HG03439 (cell line): ENCODE measurements at regions not wholly inside any gene's neighbourhood (a gene's known extent, or its start where the extent isn't known, plus 50 kb on each side); places are given as distances from the start of the nearest gene placed in this dataset.
"Not testable (repeated sequence)": the region's sequence is repeated elsewhere in the genome, so short reads cannot be mapped to it uniquely, and the experiment has no call there.

ENCODE experiments used
- ATAC-seq: cut with Tn5 transposase; IDR thresholded peaks from one replicate; pipeline ENCODE4 v1.9.1; 2021; ENCODE audit warnings: mild to moderate bottlenecking, moderate library complexity; ENCODE audit not compliant: unreplicated experiment

GRCh38 chr7:25580141-25580540 is 351.9 kb upstream of the NPVF start:
- ATAC-seq, result no peak

GRCh38 chr7:25583621-25584020 is 355.3 kb upstream of the NPVF start:
- ATAC-seq, result no peak

- ATAC-seq, result no peak
Observed at GRCh38 chr7:25584112-25584938, 356.0 kb upstream of the NPVF start.

- ATAC-seq, result no peak
Observed at GRCh38 chr7:25586513-25586912, 358.2 kb upstream of the NPVF start.

GRCh38 chr7:25594122-25594521 is 365.8 kb upstream of the NPVF start:
- no peak for ATAC-seq

- no peak for ATAC-seq
Observed at GRCh38 chr7:25594728-25595127, 366.4 kb upstream of the NPVF start.

GRCh38 chr7:25595996-25596395 is 367.7 kb upstream of the NPVF start:
- no peak for ATAC-seq

- no peak for ATAC-seq
Observed at GRCh38 chr7:25596443-25596842, 368.2 kb upstream of the NPVF start.

- no peak for ATAC-seq
Observed at GRCh38 chr7:25597946-25598345, 369.7 kb upstream of the NPVF start.

- ATAC-seq, result no peak
Observed at GRCh38 chr7:25598765-25599164, 370.5 kb upstream of the NPVF start.

GRCh38 chr7:25600262-25600920 is 372.1 kb upstream of the NPVF start:
- ATAC-seq, result no peak

- not testable (repeated sequence) for ATAC-seq
Observed at GRCh38 chr7:25602730-25603426, 374.6 kb upstream of the NPVF start.

- not testable (repeated sequence) for ATAC-seq
Observed at GRCh38 chr7:25603427-25603740, 375.1 kb upstream of the NPVF start.

- ATAC-seq, result no peak
Observed at GRCh38 chr7:25611196-25611595, 382.9 kb upstream of the NPVF start.

GRCh38 chr7:25613912-25614311 is 385.6 kb upstream of the NPVF start:
- no peak for ATAC-seq

GRCh38 chr7:25614415-25614814 is 386.1 kb upstream of the NPVF start:
- no peak for ATAC-seq

GRCh38 chr7:25615003-25615402 is 386.7 kb upstream of the NPVF start:
- ATAC-seq, result no peak

GRCh38 chr7:25615593-25615992 is 387.3 kb upstream of the NPVF start:
- ATAC-seq, result no peak

GRCh38 chr7:25617214-25617613 is 388.9 kb upstream of the NPVF start:
- ATAC-seq, result no peak

GRCh38 chr7:25617673-25618072 is 389.4 kb upstream of the NPVF start:
- no peak for ATAC-seq

- no peak for ATAC-seq
Observed at GRCh38 chr7:25619381-25619780, 391.1 kb upstream of the NPVF start.
